ENCODE measurements at regions not wholly inside any gene's neighbourhood (a gene's known extent, or its start where the extent isn't known, plus 50 kb on each side); places are given as distances from the start of the nearest gene placed in this dataset.

- H3K4me3 ChIP-seq (ENCODE audit: insufficient read length, low read depth), result no peak overlapping the region
- DNase-seq (ENCODE audit: low read depth, low spot score), result no peak
Measured at GRCh38 chr13:73883162-73883561, 251.0 kb downstream of the KLF12 start.

GRCh38 chr13:73880365-73880764 lies 253.8 kb downstream of the KLF12 start:
- no peak overlapping the region for H3K4me3 ChIP-seq (ENCODE audit: insufficient read length, low read depth)
- DNase-seq (ENCODE audit: low read depth, low spot score), result no peak
- TF ChIP-seq YY1 (IDR thresholded peaks at IDR 0.05; ENCODE audit: insufficient read depth, insufficient read length) (no peak), ZNF274 (IDR thresholded peaks at IDR 0.05; ENCODE audit: low read depth, low read length) (no peak), SUZ12 (IDR thresholded peaks at IDR 0.05; ENCODE audit: extremely low read depth, insufficient read depth, insufficient read length) (no peak)
- H3K9me3 ChIP-seq (ENCODE audit: insufficient read depth, low read length), result peaks cover 4% of the 10 kb centered on the region; the same call in 1 of the 2 replicates
- no peaks in the 10 kb centered on the region for H3K4me1 ChIP-seq (ENCODE audit: insufficient read depth, insufficient read length)
- H3K27me3 ChIP-seq (ENCODE audit: insufficient read depth, insufficient read length), result no peaks in the 10 kb centered on the region
- no peaks in the 10 kb centered on the region for H3K36me3 ChIP-seq (ENCODE audit: insufficient read depth, insufficient read length, low read length)
- no peak overlapping the region for H3K9ac ChIP-seq (ENCODE audit: insufficient read length, low read depth)

More at GRCh38 chr13:73883162-73883561, 251.0 kb downstream of the KLF12 start:
- Histone ChIP-seq H3K9me3 (ENCODE audit: insufficient read depth, low read length) (no peaks in the 10 kb centered on the region), H3K9ac (ENCODE audit: insufficient read length, low read depth) (no peak overlapping the region), H3K27me3 (ENCODE audit: insufficient read depth, insufficient read length) (no peaks in the 10 kb centered on the region), H3K4me1 (ENCODE audit: insufficient read depth, insufficient read length) (no peaks in the 10 kb centered on the region), H3K36me3 (ENCODE audit: insufficient read depth, insufficient read length, low read length) (no peaks in the 10 kb centered on the region)
- no peak for TF ChIP-seq ZNF274 (IDR thresholded peaks at IDR 0.05; ENCODE audit: low read depth, low read length)
- no peak for TF ChIP-seq YY1 (IDR thresholded peaks at IDR 0.05; ENCODE audit: insufficient read depth, insufficient read length)
- no peak for TF ChIP-seq SUZ12 (IDR thresholded peaks at IDR 0.05; ENCODE audit: extremely low read depth, insufficient read depth, insufficient read length)

GRCh38 chr13:73879346-73880015 lies 254.7 kb downstream of the KLF12 start:
- no peak for DNase-seq (ENCODE audit: low read depth, low spot score)
- TF ChIP-seq SUZ12 (IDR thresholded peaks at IDR 0.05; ENCODE audit: extremely low read depth, insufficient read depth, insufficient read length) (no peak), YY1 (IDR thresholded peaks at IDR 0.05; ENCODE audit: insufficient read depth, insufficient read length) (no peak), ZNF274 (IDR thresholded peaks at IDR 0.05; ENCODE audit: low read depth, low read length) (no peak)
- no peak overlapping the region for H3K9ac ChIP-seq (ENCODE audit: insufficient read length, low read depth)
- no peaks in the 10 kb centered on the region for H3K27me3 ChIP-seq (ENCODE audit: insufficient read depth, insufficient read length)
- no peaks in the 10 kb centered on the region for H3K36me3 ChIP-seq (ENCODE audit: insufficient read depth, insufficient read length, low read length)
- H3K4me1 ChIP-seq (ENCODE audit: insufficient read depth, insufficient read length), result no peaks in the 10 kb centered on the region
- H3K4me3 ChIP-seq (ENCODE audit: insufficient read length, low read depth), result no peak overlapping the region
- H3K9me3 ChIP-seq (ENCODE audit: insufficient read depth, low read length), result peaks cover 4% of the 10 kb centered on the region; the same call in 1 of the 2 replicates

- Histone ChIP-seq H3K27me3 (ENCODE audit: insufficient read depth, insufficient read length) (no peaks in the 10 kb centered on the region), H3K4me1 (ENCODE audit: insufficient read depth, insufficient read length) (no peaks in the 10 kb centered on the region), H3K9me3 (ENCODE audit: insufficient read depth, low read length) (peaks cover 4% of the 10 kb centered on the region; the same call in 1 of the 2 replicates), H3K36me3 (ENCODE audit: insufficient read depth, insufficient read length, low read length) (no peaks in the 10 kb centered on the region), H3K4me3 (ENCODE audit: insufficient read length, low read depth) (no peak overlapping the region), H3K9ac (ENCODE audit: insufficient read length, low read depth) (no peak overlapping the region)
- no peak for DNase-seq (ENCODE audit: low read depth, low spot score)
- TF ChIP-seq ZNF274 (IDR thresholded peaks at IDR 0.05; ENCODE audit: low read depth, low read length) (no peak), YY1 (IDR thresholded peaks at IDR 0.05; ENCODE audit: insufficient read depth, insufficient read length) (no peak), SUZ12 (IDR thresholded peaks at IDR 0.05; ENCODE audit: extremely low read depth, insufficient read depth, insufficient read length) (no peak)
Measured at GRCh38 chr13:73877399-73877798, 256.8 kb downstream of the KLF12 start.

- Histone ChIP-seq H3K36me3 (ENCODE audit: insufficient read depth, insufficient read length, low read length) (no peaks in the 10 kb centered on the region), H3K9me3 (ENCODE audit: insufficient read depth, low read length) (peaks cover 4% of the 10 kb centered on the region; the same call in 1 of the 2 replicates), H3K4me3 (ENCODE audit: insufficient read length, low read depth) (no peak overlapping the region), H3K4me1 (ENCODE audit: insufficient read depth, insufficient read length) (no peaks in the 10 kb centered on the region), H3K27me3 (ENCODE audit: insufficient read depth, insufficient read length) (no peaks in the 10 kb centered on the region), H3K9ac (ENCODE audit: insufficient read length, low read depth) (no peak overlapping the region)
- no peak for DNase-seq (ENCODE audit: low read depth, low spot score)
- TF ChIP-seq YY1 (IDR thresholded peaks at IDR 0.05; ENCODE audit: insufficient read depth, insufficient read length), result no peak
- no peak for TF ChIP-seq ZNF274 (IDR thresholded peaks at IDR 0.05; ENCODE audit: low read depth, low read length)
- no peak for TF ChIP-seq SUZ12 (IDR thresholded peaks at IDR 0.05; ENCODE audit: extremely low read depth, insufficient read depth, insufficient read length)
Measured at GRCh38 chr13:73876323-73876722, 257.9 kb downstream of the KLF12 start.

- H3K36me3 ChIP-seq (ENCODE audit: insufficient read depth, insufficient read length, low read length), result no peaks in the 10 kb centered on the region
- no peak overlapping the region for H3K9ac ChIP-seq (ENCODE audit: insufficient read length, low read depth)
- H3K4me3 ChIP-seq (ENCODE audit: insufficient read length, low read depth), result no peak overlapping the region
- DNase-seq (ENCODE audit: low read depth, low spot score), result no peak
- H3K27me3 ChIP-seq (ENCODE audit: insufficient read depth, insufficient read length), result no peaks in the 10 kb centered on the region
- H3K4me1 ChIP-seq (ENCODE audit: insufficient read depth, insufficient read length), result no peaks in the 10 kb centered on the region
- TF ChIP-seq YY1 (IDR thresholded peaks at IDR 0.05; ENCODE audit: insufficient read depth, insufficient read length) (no peak), ZNF274 (IDR thresholded peaks at IDR 0.05; ENCODE audit: low read depth, low read length) (no peak)
- H3K9me3 ChIP-seq (ENCODE audit: insufficient read depth, low read length), result peaks cover 4% of the 10 kb centered on the region; the same call in 1 of the 2 replicates
Measured at GRCh38 chr13:73873940-73874830, 260.0 kb downstream of the KLF12 start.

DNA sequence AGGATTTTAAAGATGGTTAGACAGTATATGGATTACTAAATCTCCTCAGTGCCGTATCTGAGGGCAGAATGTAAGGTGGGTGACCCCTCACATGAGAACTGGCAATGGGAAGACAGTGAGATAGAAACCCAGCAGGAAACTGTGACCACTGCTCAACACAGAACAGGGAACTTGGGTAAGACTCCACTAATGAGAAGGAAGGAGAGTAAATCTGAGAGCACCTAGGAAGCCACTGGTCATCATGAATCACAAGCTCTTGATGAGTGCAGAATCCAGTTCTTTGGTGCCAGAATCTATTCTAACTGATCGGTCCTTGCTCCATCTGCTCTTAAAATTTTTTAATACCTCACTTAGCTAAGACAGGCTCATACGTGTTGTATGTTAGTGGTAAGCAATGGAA lies 261.8 kb downstream of the KLF12 start:
- no peak for DNase-seq (ENCODE audit: low read depth, low spot score)
- Histone ChIP-seq H3K9ac (ENCODE audit: insufficient read length, low read depth) (no peak overlapping the region), H3K9me3 (ENCODE audit: insufficient read depth, low read length) (peaks cover 1% of the 10 kb centered on the region; the same call in 1 of the 2 replicates), H3K4me1 (ENCODE audit: insufficient read depth, insufficient read length) (no peaks in the 10 kb centered on the region), H3K4me3 (ENCODE audit: insufficient read length, low read depth) (no peak overlapping the region), H3K27me3 (ENCODE audit: insufficient read depth, insufficient read length) (no peaks in the 10 kb centered on the region), H3K36me3 (ENCODE audit: insufficient read depth, insufficient read length, low read length) (no peaks in the 10 kb centered on the region)
- TF ChIP-seq SUZ12 (IDR thresholded peaks at IDR 0.05; ENCODE audit: extremely low read depth, insufficient read depth, insufficient read length), result no peak
- no peak for TF ChIP-seq ZNF274 (IDR thresholded peaks at IDR 0.05; ENCODE audit: low read depth, low read length)
- TF ChIP-seq YY1 (IDR thresholded peaks at IDR 0.05; ENCODE audit: insufficient read depth, insufficient read length), result no peak
